ENCODE measurements at regions not wholly inside any gene's neighbourhood (a gene's known extent, or its start where the extent isn't known, plus 50 kb on each side); places are given as distances from the start of the nearest gene placed in this dataset.
"Not testable (repeated sequence)": the region's sequence is repeated elsewhere in the genome, so short reads cannot be mapped to it uniquely, and the experiment has no call there.

GRCh38 chr11:12585861-12586260 is 88.4 kb upstream of the TEAD1 start:
- peak; percentile 56 for DNase-seq

GRCh38 chr11:12587333-12587991 is 86.8 kb upstream of the TEAD1 start:
- peak; percentile 27 for DNase-seq

GRCh38 chr11:12591706-12592105 is 82.5 kb upstream of the TEAD1 start:
- peak; percentile 39 for DNase-seq

GRCh38 chr11:12592283-12592682 is 81.9 kb upstream of the TEAD1 start:
- no peak for DNase-seq

- not testable (repeated sequence) for DNase-seq
Measured at GRCh38 chr11:12595089-12595847, 79.0 kb upstream of the TEAD1 start.

- DNase-seq: no peak
Measured at GRCh38 chr11:12598330-12599256, 75.6 kb upstream of the TEAD1 start.

- peak; percentile 54 for DNase-seq
Measured at GRCh38 chr11:12599408-12600143, 74.6 kb upstream of the TEAD1 start.

GRCh38 chr11:12600829-12601228 is 73.4 kb upstream of the TEAD1 start:
- no peak for DNase-seq

GRCh38 chr11:12602421-12602820 is 71.8 kb upstream of the TEAD1 start:
- DNase-seq: no peak

- DNase-seq: no peak
Measured at GRCh38 chr11:12603143-12604088, 70.8 kb upstream of the TEAD1 start.

GRCh38 chr11:12604557-12605153 is 69.6 kb upstream of the TEAD1 start:
- DNase-seq: no peak

- no peak for DNase-seq
Measured at GRCh38 chr11:12606597-12606996, 67.6 kb upstream of the TEAD1 start.

GRCh38 chr11:12608678-12609077 is 65.5 kb upstream of the TEAD1 start:
- not testable (repeated sequence) for DNase-seq

- no peak for DNase-seq
Measured at GRCh38 chr11:12611352-12611751, 62.9 kb upstream of the TEAD1 start.

GRCh38 chr11:12617632-12618031 is 56.6 kb upstream of the TEAD1 start:
- no peak for DNase-seq

- no peak for DNase-seq
Measured at GRCh38 chr11:12618743-12619540, 55.3 kb upstream of the TEAD1 start.

GRCh38 chr11:12623869-12624268 is 50.4 kb upstream of the TEAD1 start:
- no peak for DNase-seq
